GM13976 (cell line): ENCODE measurements at regions not wholly inside any gene's neighbourhood (a gene's known extent, or its start where the extent isn't known, plus 50 kb on each side); places are given as distances from the start of the nearest gene placed in this dataset.

Source experiments
- DNase-seq: peaks from one replicate; pipeline ENCODE4 v3.0.0; 2012; ENCODE audit warnings: low spot score
- CTCF ChIP-seq: IDR thresholded peaks from 2 replicates; pipeline ENCODE4 v1.5.1; 2012; ENCODE audit warnings: borderline replicate concordance, mild to moderate bottlenecking; ENCODE audit not compliant: insufficient read depth; ENCODE audit errors: extremely low read depth, missing control alignments, control extremely low read depth
- in situ Hi-C: fragments of 300-500 bp; cut with MboI; formaldehyde crosslinking; loops from one replicate; pipeline ENCODE4 v1.12.0; 2022; ENCODE audit warnings: low sequenced_read_pairs, mixed read lengths, inconsistent platforms; ENCODE audit not compliant: unreplicated experiment

GRCh38 chr18:41297740-41298139 is 657.3 kb upstream of the PIK3C3 start:
- no peak for DNase-seq
- in situ Hi-C loops: no loop called here

GRCh38 chr18:41269294-41269693 is 685.7 kb upstream of the PIK3C3 start:
- no peak for TF ChIP-seq CTCF
- no peak for DNase-seq
- in situ Hi-C loops: no loop called here

More at GRCh38 chr18:41297740-41298139, 657.3 kb upstream of the PIK3C3 start:
- TF ChIP-seq CTCF: no peak

GRCh38 chr18:41268271-41268670 is 686.8 kb upstream of the PIK3C3 start:
- no peak for TF ChIP-seq CTCF
- in situ Hi-C loops: no loop called here

GRCh38 chr18:41266616-41267015 is 688.4 kb upstream of the PIK3C3 start:
- no peak for DNase-seq
- no peak for TF ChIP-seq CTCF

More at GRCh38 chr18:41268271-41268670, 686.8 kb upstream of the PIK3C3 start:
- DNase-seq: no peak

GRCh38 chr18:41266204-41266603 is 688.8 kb upstream of the PIK3C3 start:
- DNase-seq: no peak
- in situ Hi-C loops: no loop called here
- TF ChIP-seq CTCF: no peak

More at GRCh38 chr18:41266616-41267015, 688.4 kb upstream of the PIK3C3 start:
- in situ Hi-C loops: no loop called here

- no peak for TF ChIP-seq CTCF
- DNase-seq: no peak
Observed at GRCh38 chr18:41265047-41265446, 690.0 kb upstream of the PIK3C3 start.

GRCh38 chr18:41263956-41264355 is 691.1 kb upstream of the PIK3C3 start:
- DNase-seq: no peak
- in situ Hi-C loops: no loop called here

More at GRCh38 chr18:41265047-41265446, 690.0 kb upstream of the PIK3C3 start:
- in situ Hi-C loops: no loop called here

More at GRCh38 chr18:41263956-41264355, 691.1 kb upstream of the PIK3C3 start:
- TF ChIP-seq CTCF: no peak
